ENCODE measurements at regions not wholly inside any gene's neighbourhood (a gene's known extent, or its start where the extent isn't known, plus 50 kb on each side); places are given as distances from the start of the nearest gene placed in this dataset.

DNA sequence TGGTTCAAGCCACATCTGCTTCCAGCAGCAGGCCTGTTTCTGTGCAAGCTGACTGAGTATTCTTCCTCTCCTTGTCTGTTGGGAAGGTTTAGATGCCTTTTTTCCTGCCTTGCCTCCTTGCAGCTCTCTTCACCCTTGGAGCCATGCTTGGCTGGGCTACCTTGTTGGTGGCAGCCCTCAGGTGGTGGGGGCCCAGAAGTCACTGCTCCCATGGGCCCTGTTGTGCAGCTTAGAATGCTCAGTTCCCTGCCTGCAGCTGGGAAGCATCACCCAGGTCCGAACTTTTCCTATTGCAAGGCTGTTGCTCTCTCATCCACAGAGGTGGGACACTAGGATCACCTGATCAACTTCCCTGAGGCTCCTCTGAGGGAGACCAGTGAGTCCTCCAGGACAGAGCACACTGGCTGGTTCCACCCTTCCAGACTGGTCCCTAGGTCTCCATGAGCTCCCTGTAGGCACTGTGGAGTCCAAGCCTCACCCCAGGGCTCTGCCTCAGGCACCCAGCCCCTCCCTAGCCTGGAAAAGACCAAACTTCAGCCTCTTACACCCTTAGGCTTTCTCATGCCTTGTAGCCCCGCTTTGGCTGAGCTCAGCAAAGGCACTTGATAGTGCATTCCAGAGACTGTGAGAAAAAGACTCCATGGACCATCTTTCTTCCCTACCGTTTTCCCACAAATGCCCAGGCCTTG lies 219.3 kb upstream of the SH3BP4 start:
- Histone ChIP-seq H3K4me1 (no peaks in the 10 kb centered on the region), H3K27ac (no peak overlapping the region), H3K27me3 (no peaks in the 10 kb centered on the region), H3K36me3 (no peaks in the 10 kb centered on the region), H3K9me3 (peaks cover 0 to 9% of the 10 kb centered on the region in 2 donors), H3K4me3 (no peak overlapping the region)
- no peak for DNase-seq (ENCODE audit: low spot score)
- TF ChIP-seq, protein P1, sequence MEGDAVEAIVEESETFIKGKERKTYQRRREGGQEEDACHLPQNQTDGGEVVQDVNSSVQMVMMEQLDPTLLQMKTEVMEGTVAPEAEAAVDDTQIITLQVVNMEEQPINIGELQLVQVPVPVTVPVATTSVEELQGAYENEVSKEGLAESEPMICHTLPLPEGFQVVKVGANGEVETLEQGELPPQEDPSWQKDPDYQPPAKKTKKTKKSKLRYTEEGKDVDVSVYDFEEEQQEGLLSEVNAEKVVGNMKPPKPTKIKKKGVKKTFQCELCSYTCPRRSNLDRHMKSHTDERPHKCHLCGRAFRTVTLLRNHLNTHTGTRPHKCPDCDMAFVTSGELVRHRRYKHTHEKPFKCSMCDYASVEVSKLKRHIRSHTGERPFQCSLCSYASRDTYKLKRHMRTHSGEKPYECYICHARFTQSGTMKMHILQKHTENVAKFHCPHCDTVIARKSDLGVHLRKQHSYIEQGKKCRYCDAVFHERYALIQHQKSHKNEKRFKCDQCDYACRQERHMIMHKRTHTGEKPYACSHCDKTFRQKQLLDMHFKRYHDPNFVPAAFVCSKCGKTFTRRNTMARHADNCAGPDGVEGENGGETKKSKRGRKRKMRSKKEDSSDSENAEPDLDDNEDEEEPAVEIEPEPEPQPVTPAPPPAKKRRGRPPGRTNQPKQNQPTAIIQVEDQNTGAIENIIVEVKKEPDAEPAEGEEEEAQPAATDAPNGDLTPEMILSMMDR (IDR thresholded peaks at IDR 0.05), result no peak

DNA sequence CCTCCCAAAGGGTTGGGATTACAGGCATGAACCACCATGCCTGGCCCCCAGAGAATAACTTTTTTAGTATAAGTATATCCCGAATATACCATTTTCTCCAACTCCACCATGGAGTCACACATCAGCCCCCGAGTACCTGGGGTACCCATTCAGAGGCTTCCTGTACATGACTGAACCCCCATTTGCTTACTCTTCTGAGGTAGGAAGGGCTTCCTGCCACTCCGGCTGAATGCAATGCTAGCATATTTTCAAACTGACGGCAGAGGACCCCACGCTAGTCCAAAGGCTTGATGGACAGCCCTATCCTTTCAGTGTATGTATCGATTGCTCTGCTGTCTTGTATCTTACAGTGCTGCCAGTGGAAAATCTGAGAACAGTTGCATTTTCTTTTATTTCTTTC lies 220.6 kb upstream of the SH3BP4 start:
- Histone ChIP-seq H3K27me3 (no peaks in the 10 kb centered on the region), H3K27ac (no peak overlapping the region), H3K36me3 (no peaks in the 10 kb centered on the region), H3K4me1 (no peaks in the 10 kb centered on the region), H3K9me3 (peaks cover 0 to 9% of the 10 kb centered on the region in 2 donors), H3K4me3 (no peak overlapping the region)
- DNase-seq (ENCODE audit: low spot score), result no peak
- TF ChIP-seq, protein P1 (IDR thresholded peaks at IDR 0.05), result no peak

DNA sequence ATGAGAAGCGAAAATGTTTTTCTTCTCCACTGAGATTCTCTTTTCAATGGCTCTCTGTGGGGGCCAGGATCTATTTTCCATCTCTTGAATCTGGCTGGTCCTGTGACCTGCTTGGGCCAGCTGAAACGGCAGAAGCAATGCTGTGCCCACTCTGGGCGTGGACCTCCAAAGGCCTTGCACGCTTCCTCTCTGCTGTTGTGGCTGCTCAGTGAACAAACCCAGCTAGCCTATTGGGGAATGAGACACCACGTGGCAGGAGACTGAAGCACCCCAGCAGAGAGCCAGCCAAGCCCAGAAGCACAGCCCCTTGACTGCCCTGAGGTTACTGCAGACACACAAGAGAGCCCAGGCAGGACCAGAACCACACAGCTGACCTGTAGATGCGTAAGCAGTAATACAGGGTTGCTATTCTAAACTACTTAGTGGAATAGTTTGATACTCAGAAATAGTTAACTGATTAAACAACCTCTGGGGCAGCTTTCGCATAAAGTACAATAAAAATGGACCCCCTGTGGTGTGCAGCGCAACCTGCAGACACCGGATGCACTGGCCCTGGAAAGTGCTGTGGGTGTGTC lies 221.7 kb upstream of the SH3BP4 start:
- Histone ChIP-seq H3K9me3 (peaks cover 0 to 5% of the 10 kb centered on the region in 2 donors), H3K4me3 (no peak overlapping the region), H3K27me3 (no peaks in the 10 kb centered on the region), H3K4me1 (no peaks in the 10 kb centered on the region), H3K27ac (no peak overlapping the region), H3K36me3 (no peaks in the 10 kb centered on the region)
- DNase-seq (ENCODE audit: low spot score), result no peak
- TF ChIP-seq, protein P1 (IDR thresholded peaks at IDR 0.05), result no peak

DNA sequence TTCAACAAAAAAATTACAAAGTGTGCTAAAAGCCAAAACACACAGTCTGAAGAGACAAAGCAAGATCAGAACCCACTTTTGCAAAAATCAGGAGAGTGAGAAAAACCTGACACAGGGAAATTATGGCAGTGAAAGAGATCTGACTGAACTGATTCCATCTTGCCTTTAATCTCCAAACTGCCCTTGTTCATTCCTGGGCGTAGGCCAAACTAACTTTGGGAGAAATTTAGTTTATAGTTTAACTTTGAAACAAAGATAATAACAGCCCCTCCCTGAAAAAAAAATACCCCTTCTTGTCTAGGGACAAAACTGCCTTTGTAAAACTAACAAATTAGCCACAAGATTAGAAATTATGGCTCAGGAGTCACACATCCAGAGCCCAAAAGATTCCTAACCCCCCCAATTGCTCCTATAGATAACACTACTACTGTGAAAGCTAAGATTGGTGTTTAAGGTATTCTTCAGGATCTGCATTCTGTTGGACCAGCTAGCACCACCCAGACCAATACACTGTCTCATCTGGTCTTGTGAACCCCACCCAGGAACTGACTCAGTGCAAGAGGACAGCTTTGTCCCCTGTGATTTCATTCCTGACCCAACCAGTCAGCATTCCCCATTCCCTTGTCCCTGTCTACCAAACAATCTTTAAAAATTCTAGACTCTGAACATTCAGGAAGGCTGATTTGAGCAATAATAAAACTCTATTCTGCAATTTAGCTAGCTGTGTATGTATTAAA lies 226.1 kb upstream of the SH3BP4 start:
- DNase-seq (ENCODE audit: low spot score), result no peak
- H3K27me3 ChIP-seq, result no peaks in the 10 kb centered on the region

DNA sequence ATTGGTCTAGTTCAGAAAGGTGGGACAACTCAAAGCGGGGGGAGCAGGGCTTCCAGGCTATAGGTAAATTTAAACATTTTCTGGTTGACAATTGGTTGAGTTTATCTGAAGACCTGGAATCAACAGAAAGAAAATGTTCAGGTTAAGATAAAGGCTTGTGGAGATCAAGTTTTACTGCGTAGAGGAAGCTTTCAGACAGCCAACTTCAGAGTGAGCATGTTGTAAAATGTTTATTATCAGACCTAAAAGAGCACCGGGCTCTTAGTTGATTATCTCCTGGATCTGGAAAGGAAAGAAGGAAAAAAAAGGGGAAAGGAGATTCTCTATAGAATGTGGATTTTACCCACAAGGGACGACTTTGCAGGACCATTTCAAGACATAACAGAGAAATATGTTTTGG lies 227.0 kb upstream of the SH3BP4 start:
- Histone ChIP-seq H3K27ac (no peak overlapping the region), H3K9me3 (no peaks in the 10 kb centered on the region), H3K4me3 (no peak overlapping the region), H3K4me1 (no peaks in the 10 kb centered on the region), H3K27me3 (no peaks in the 10 kb centered on the region), H3K36me3 (no peaks in the 10 kb centered on the region)
- TF ChIP-seq, protein P1 (IDR thresholded peaks at IDR 0.05), result no peak
- no peak for DNase-seq (ENCODE audit: low spot score)

More for the DNA sequence above, 226.1 kb upstream of the SH3BP4 start:
- Histone ChIP-seq H3K27ac (no peak overlapping the region), H3K4me1 (no peaks in the 10 kb centered on the region), H3K9me3 (no peaks in the 10 kb centered on the region), H3K4me3 (no peak overlapping the region), H3K36me3 (no peaks in the 10 kb centered on the region)
- TF ChIP-seq, protein P1 (IDR thresholded peaks at IDR 0.05), result no peak

Measured in right atrium auricular region (tissue), 2 donors.